ENCODE measurements at regions not wholly inside any gene's neighbourhood (a gene's known extent, or its start where the extent isn't known, plus 50 kb on each side); places are given as distances from the start of the nearest gene placed in this dataset.

- no peak for TF ChIP-seq CTCF (IDR thresholded peaks at IDR 0.05; ENCODE audit: control insufficient read depth, insufficient read depth, low read depth, low read length, missing control alignments)
These were observed 148.0 kb upstream of the MITF start for GRCh38 chr3:69591164-69591736.

GRCh38 chr3:69590111-69590510, 149.2 kb upstream of the MITF start:
- H3K4me3 ChIP-seq (ENCODE audit: control insufficient read depth, low read depth, low read length): no peak overlapping the region
- no peak for DNase-seq (ENCODE audit: low read depth)
- TF ChIP-seq CTCF (IDR thresholded peaks at IDR 0.05; ENCODE audit: control insufficient read depth, insufficient read depth, low read depth, low read length, missing control alignments): no peak

More at GRCh38 chr3:69591164-69591736, 148.0 kb upstream of the MITF start:
- no peak overlapping the region for H3K4me3 ChIP-seq (ENCODE audit: control insufficient read depth, low read depth, low read length)
- no peak for DNase-seq (ENCODE audit: low read depth)

- no peak for TF ChIP-seq CTCF (IDR thresholded peaks at IDR 0.05; ENCODE audit: control insufficient read depth, insufficient read depth, low read depth, low read length, missing control alignments)
These were observed 151.1 kb upstream of the MITF start for GRCh38 chr3:69588170-69588569.

GRCh38 chr3:69585472-69585871, 153.8 kb upstream of the MITF start:
- no peak overlapping the region for H3K4me3 ChIP-seq (ENCODE audit: control insufficient read depth, low read depth, low read length)
- no peak for DNase-seq (ENCODE audit: low read depth)
- no peak for TF ChIP-seq CTCF (IDR thresholded peaks at IDR 0.05; ENCODE audit: control insufficient read depth, insufficient read depth, low read depth, low read length, missing control alignments)

More at GRCh38 chr3:69588170-69588569, 151.1 kb upstream of the MITF start:
- DNase-seq (ENCODE audit: low read depth): no peak
- H3K4me3 ChIP-seq (ENCODE audit: control insufficient read depth, low read depth, low read length): no peak overlapping the region

- no peak for DNase-seq (ENCODE audit: low read depth)
- no peak overlapping the region for H3K4me3 ChIP-seq (ENCODE audit: control insufficient read depth, low read depth, low read length)
- no peak for TF ChIP-seq CTCF (IDR thresholded peaks at IDR 0.05; ENCODE audit: control insufficient read depth, insufficient read depth, low read depth, low read length, missing control alignments)
These were observed 157.2 kb upstream of the MITF start for GRCh38 chr3:69582044-69582443.

GRCh38 chr3:69579306-69580041, 159.8 kb upstream of the MITF start:
- no peak for TF ChIP-seq CTCF (IDR thresholded peaks at IDR 0.05; ENCODE audit: control insufficient read depth, insufficient read depth, low read depth, low read length, missing control alignments)
- no peak overlapping the region for H3K4me3 ChIP-seq (ENCODE audit: control insufficient read depth, low read depth, low read length)
- no peak for DNase-seq (ENCODE audit: low read depth)

Data from AG09309 (cell line).